ENCODE measurements at regions not wholly inside any gene's neighbourhood (a gene's known extent, or its start where the extent isn't known, plus 50 kb on each side); places are given as distances from the start of the nearest gene placed in this dataset.

GRCh38 chr1:95409901-95410300 lies 175.9 kb downstream of the RWDD3 start:
- no peak for TF ChIP-seq Cebpa-rat (IDR thresholded peaks at IDR 0.05)
- Histone ChIP-seq H3K9ac (no peak overlapping the region), H3K27me3 (no peaks in the 10 kb centered on the region), H3K4me2 (no peak overlapping the region), H3K27ac (no peak overlapping the region), H4K20me1 (no peaks in the 10 kb centered on the region), H3K4me3 (no peak overlapping the region), H3K9me3 (no peaks in the 10 kb centered on the region), H3K36me3 (no peaks in the 10 kb centered on the region), H3K4me1 (no peaks in the 10 kb centered on the region)

GRCh38 chr1:95415146-95415545 lies 181.1 kb downstream of the RWDD3 start:
- no peaks in the 10 kb centered on the region for H3K27me3 ChIP-seq
- no peaks in the 10 kb centered on the region for H3K4me1 ChIP-seq
- H3K36me3 ChIP-seq, result no peaks in the 10 kb centered on the region
- H3K4me3 ChIP-seq, result no peak overlapping the region
- no peaks in the 10 kb centered on the region for H4K20me1 ChIP-seq
- H3K27ac ChIP-seq, result no peak overlapping the region
- TF ChIP-seq Cebpa-rat (IDR thresholded peaks at IDR 0.05), result no peak
- H3K9ac ChIP-seq, result no peak overlapping the region
- H3K9me3 ChIP-seq, result no peaks in the 10 kb centered on the region
- H3K4me2 ChIP-seq, result no peak overlapping the region

DNA sequence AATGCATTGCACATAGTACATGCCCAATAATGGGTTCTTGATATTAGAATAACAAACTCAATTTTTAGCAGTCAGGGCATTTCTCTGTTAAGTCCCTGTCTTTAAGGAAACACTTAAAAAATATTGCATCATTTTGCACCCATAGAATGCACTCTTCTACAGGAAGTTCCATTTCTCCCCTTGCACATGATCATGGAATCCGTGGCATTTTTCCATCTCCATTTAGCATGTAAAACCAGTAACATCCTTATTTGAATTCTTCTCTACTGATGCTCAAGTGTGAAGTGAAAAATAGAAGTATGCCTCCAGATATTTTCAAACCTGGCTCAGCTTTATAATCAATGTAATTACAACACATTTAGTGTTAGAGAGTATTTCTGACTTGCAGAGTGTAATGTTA lies 192.8 kb downstream of the RWDD3 start:
- Histone ChIP-seq H3K27me3 (no peaks in the 10 kb centered on the region), H3K4me1 (peaks cover 26% of the 10 kb centered on the region), H3K4me2 (no peak overlapping the region), H4K20me1 (no peaks in the 10 kb centered on the region), H3K9me3 (no peaks in the 10 kb centered on the region), H3K27ac (no peak overlapping the region), H3K9ac (no peak overlapping the region), H3K4me3 (no peak overlapping the region), H3K36me3 (no peaks in the 10 kb centered on the region)
- TF ChIP-seq Cebpa-rat (IDR thresholded peaks at IDR 0.05), result no peak

DNA sequence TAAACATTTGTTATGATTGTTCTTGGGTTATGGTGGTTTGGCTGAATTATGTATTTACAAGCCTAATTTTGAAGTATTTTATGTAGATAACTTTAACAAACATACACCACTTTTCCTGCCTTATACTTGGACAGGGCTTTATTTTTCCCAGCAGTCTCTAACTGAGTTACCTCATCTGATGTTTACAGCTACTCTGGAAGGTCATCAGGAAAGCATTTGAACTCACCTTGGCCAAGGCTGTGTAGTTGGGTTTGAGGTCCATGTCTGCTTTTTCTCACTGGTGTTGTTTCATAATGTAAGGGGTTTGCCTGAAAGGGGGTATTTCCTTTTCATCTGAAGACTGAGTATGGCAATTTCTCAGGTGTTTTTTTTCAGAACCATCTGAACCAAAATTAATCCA lies 193.5 kb downstream of the RWDD3 start:
- H3K9me3 ChIP-seq, result no peaks in the 10 kb centered on the region
- TF ChIP-seq Cebpa-rat (IDR thresholded peaks at IDR 0.05), result no peak
- H3K4me1 ChIP-seq, result peaks cover 19% of the 10 kb centered on the region
- H3K4me3 ChIP-seq, result no peak overlapping the region
- no peaks in the 10 kb centered on the region for H3K36me3 ChIP-seq
- no peak overlapping the region for H3K9ac ChIP-seq
- no peak overlapping the region for H3K4me2 ChIP-seq
- no peak overlapping the region for H3K27ac ChIP-seq
- H3K27me3 ChIP-seq, result no peaks in the 10 kb centered on the region
- no peaks in the 10 kb centered on the region for H4K20me1 ChIP-seq

- Histone ChIP-seq H3K4me3 (no peak overlapping the region), H3K4me2 (no peak overlapping the region)
Measured at GRCh38 chr1:95431235-95431634, 197.2 kb downstream of the RWDD3 start.

DNA sequence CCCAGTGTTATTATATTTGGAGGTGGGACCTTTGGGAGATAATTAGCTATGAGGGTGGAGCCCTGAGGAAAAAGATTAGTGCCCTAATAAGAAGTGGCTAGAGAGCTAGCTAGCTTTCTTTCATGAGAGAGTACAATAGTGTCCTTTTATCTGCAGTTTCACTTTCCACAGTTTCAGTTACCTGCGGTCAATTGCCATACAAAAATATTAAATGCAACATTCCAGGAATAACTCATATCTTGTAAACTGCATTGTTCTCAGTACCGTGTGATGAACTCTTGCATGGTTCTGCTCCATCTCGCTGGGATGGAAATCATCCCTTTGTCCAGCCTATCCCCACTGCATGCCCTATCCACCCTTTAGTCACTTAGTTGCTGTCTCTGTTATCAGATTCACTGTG lies 201.6 kb downstream of the RWDD3 start:
- Histone ChIP-seq H4K20me1 (no peaks in the 10 kb centered on the region), H3K4me3 (no peak overlapping the region), H3K4me1 (0 out of 2 replicates have a peak, but pooled peaks cover 7% of the 10 kb centered on the region), H3K27ac (no peak overlapping the region), H3K9me3 (no peaks in the 10 kb centered on the region), H3K36me3 (no peaks in the 10 kb centered on the region), H3K27me3 (no peaks in the 10 kb centered on the region), H3K9ac (no peak overlapping the region), H3K4me2 (no peak overlapping the region)
- no peak for TF ChIP-seq Cebpa-rat (IDR thresholded peaks at IDR 0.05)

More at GRCh38 chr1:95431235-95431634, 197.2 kb downstream of the RWDD3 start:
- Histone ChIP-seq H3K9ac (no peak overlapping the region), H3K36me3 (no peaks in the 10 kb centered on the region), H3K4me1 (peaks cover 8% of the 10 kb centered on the region; the same call in 1 of the 2 replicates), H3K9me3 (no peaks in the 10 kb centered on the region), H3K27ac (no peak overlapping the region), H3K27me3 (no peaks in the 10 kb centered on the region), H4K20me1 (no peaks in the 10 kb centered on the region)
- no peak for TF ChIP-seq Cebpa-rat (IDR thresholded peaks at IDR 0.05)

- Histone ChIP-seq H4K20me1 (no peaks in the 10 kb centered on the region), H3K9ac (no peak overlapping the region), H3K9me3 (no peaks in the 10 kb centered on the region), H3K27ac (no peak overlapping the region), H3K4me3 (no peak overlapping the region), H3K36me3 (no peaks in the 10 kb centered on the region), H3K4me1 (0 out of 2 replicates have a peak, but pooled peaks cover 7% of the 10 kb centered on the region), H3K27me3 (no peaks in the 10 kb centered on the region), H3K4me2 (no peak overlapping the region)
- no peak for TF ChIP-seq Cebpa-rat (IDR thresholded peaks at IDR 0.05)
Measured at GRCh38 chr1:95437011-95437410, 203.0 kb downstream of the RWDD3 start.

DNA sequence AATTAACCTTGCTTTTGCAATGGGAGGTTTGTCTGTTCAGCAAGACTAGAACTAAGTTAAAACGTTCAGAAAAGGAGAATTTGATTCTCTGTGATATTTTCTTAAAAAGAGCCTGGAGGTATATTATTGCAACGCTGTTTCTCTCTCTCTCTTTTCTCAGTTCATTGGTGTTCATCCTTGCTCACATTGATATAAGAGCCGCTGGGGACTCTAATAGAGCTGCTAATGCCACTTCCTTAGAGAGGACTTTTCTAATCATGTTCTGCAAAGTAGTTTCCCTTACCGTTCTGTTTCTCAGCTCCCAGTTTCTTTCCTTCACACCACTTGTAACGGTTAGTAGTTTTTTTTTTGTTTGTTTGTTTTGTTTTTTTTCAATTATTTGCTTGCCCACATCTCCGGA lies 203.8 kb downstream of the RWDD3 start:
- H3K9ac ChIP-seq, result no peak overlapping the region
- no peaks in the 10 kb centered on the region for H3K36me3 ChIP-seq
- TF ChIP-seq Cebpa-rat (IDR thresholded peaks at IDR 0.05), result no peak
- H3K4me3 ChIP-seq, result no peak overlapping the region
- H4K20me1 ChIP-seq, result no peaks in the 10 kb centered on the region
- no peaks in the 10 kb centered on the region for H3K27me3 ChIP-seq
- 0 out of 2 replicates have a peak, but pooled peaks cover 7% of the 10 kb centered on the region for H3K4me1 ChIP-seq
- H3K9me3 ChIP-seq, result no peaks in the 10 kb centered on the region
- H3K27ac ChIP-seq, result no peak overlapping the region
- no peak overlapping the region for H3K4me2 ChIP-seq

GRCh38 chr1:95438218-95438948 lies 204.4 kb downstream of the RWDD3 start:
- Histone ChIP-seq H3K4me2 (no peak overlapping the region), H3K9ac (no peak overlapping the region), H3K4me1 (0 out of 2 replicates have a peak, but pooled peaks cover 7% of the 10 kb centered on the region), H3K9me3 (no peaks in the 10 kb centered on the region), H3K27ac (no peak overlapping the region), H4K20me1 (no peaks in the 10 kb centered on the region), H3K4me3 (no peak overlapping the region), H3K36me3 (no peaks in the 10 kb centered on the region), H3K27me3 (no peaks in the 10 kb centered on the region)
- no peak for TF ChIP-seq Cebpa-rat (IDR thresholded peaks at IDR 0.05)

GRCh38 chr1:95440511-95440910 lies 206.5 kb downstream of the RWDD3 start:
- Histone ChIP-seq H3K9me3 (no peaks in the 10 kb centered on the region), H4K20me1 (no peaks in the 10 kb centered on the region), H3K27me3 (no peaks in the 10 kb centered on the region), H3K27ac (no peak overlapping the region), H3K36me3 (no peaks in the 10 kb centered on the region), H3K4me3 (no peak overlapping the region), H3K9ac (no peak overlapping the region), H3K4me1 (0 out of 2 replicates have a peak, but pooled peaks cover 7% of the 10 kb centered on the region), H3K4me2 (no peak overlapping the region)
- TF ChIP-seq Cebpa-rat (IDR thresholded peaks at IDR 0.05), result no peak
